GM10266 (cell line): ENCODE measurements at regions not wholly inside any gene's neighbourhood (a gene's known extent, or its start where the extent isn't known, plus 50 kb on each side); places are given as distances from the start of the nearest gene placed in this dataset.

Experiments used
- DNase-seq: peaks from one replicate; pipeline ENCODE4 v3.0.0; 2012; ENCODE audit errors: extremely low spot score
- TF ChIP-seq, protein P1 (sequence below): IDR thresholded peaks from 2 replicates; pipeline ENCODE4 v1.5.1; 2012; ENCODE audit warnings: mild to moderate bottlenecking, low read depth; ENCODE audit not compliant: control insufficient read depth, insufficient read depth; ENCODE audit errors: missing control alignments

- TF ChIP-seq, protein P1, sequence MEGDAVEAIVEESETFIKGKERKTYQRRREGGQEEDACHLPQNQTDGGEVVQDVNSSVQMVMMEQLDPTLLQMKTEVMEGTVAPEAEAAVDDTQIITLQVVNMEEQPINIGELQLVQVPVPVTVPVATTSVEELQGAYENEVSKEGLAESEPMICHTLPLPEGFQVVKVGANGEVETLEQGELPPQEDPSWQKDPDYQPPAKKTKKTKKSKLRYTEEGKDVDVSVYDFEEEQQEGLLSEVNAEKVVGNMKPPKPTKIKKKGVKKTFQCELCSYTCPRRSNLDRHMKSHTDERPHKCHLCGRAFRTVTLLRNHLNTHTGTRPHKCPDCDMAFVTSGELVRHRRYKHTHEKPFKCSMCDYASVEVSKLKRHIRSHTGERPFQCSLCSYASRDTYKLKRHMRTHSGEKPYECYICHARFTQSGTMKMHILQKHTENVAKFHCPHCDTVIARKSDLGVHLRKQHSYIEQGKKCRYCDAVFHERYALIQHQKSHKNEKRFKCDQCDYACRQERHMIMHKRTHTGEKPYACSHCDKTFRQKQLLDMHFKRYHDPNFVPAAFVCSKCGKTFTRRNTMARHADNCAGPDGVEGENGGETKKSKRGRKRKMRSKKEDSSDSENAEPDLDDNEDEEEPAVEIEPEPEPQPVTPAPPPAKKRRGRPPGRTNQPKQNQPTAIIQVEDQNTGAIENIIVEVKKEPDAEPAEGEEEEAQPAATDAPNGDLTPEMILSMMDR: no peak
- DNase-seq: no peak
These were observed 243.1 kb upstream of the TENM3 start for GRCh38 chr4:182000077-182000476.

- DNase-seq: no peak
- TF ChIP-seq, protein P1: no peak
These were observed 232.3 kb upstream of the TENM3 start for GRCh38 chr4:182010876-182011275.

DNA sequence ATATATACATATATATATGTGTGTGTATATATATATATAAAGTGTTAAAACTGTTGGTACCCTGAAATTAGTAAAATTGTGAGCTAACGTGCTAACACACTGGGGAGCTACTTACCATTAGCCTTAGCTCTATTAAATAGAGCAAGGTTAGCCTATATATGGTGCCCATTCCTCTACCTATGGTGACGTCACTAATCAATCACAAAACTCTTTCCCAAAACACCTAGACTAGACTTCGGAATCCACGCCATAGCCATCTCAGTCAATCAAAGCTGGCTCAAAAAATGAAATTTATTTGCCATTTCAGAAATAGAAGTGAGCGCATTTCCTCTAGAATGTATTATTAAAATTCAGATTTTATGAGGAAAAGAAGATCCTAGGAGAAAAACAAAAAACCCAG is 229.0 kb upstream of the TENM3 start:
- TF ChIP-seq, protein P1: no peak

DNA sequence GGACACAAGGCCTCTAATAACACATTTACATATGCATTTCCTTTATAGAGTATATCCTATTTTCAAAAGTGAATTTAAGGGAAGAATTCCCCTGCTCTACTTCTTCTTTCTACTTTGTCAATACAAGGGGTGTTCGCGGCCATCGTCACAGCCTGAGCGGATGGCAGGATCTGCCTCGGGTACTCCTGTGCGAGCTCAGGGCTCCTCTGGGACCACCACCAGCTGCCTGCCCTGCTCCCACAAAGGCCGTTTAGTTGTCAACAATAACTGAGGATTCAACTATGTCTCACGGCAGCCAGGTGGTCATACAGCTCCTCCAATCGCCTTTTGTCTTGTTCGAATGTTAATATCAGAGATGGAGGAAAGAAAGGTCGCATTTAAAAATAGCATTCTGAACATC is 228.2 kb upstream of the TENM3 start:
- DNase-seq: no peak
- TF ChIP-seq, protein P1: no peak

More for the DNA sequence above, 229.0 kb upstream of the TENM3 start:
- DNase-seq: no peak

DNA sequence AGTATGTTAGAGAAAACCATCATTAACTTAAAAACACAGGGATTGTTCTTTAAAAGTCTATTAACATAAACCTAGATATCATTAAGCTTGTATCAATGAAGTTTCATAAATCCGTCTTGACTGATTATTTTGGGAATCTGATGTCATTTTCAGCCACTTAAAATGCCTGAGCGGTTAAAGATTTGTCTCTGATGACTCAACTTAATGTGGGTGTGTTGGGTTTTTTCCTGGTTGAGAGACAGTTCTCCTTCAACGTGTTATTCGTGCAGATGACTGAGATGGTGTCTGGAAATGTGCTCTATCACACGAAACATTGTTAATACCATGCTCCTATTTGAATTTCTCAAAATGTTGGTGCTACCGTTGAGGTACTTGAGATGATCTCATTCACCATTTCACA is 227.3 kb upstream of the TENM3 start:
- DNase-seq: peak; percentile 15
- TF ChIP-seq, protein P1: no peak

- DNase-seq: no peak
- TF ChIP-seq, protein P1: no peak
These were observed 226.2 kb upstream of the TENM3 start for GRCh38 chr4:182017038-182017437.

GRCh38 chr4:182018691-182019090 is 224.5 kb upstream of the TENM3 start:
- TF ChIP-seq, protein P1: no peak
- no peak for DNase-seq
